ENCODE measurements at regions not wholly inside any gene's neighbourhood (a gene's known extent, or its start where the extent isn't known, plus 50 kb on each side); places are given as distances from the start of the nearest gene placed in this dataset.

DNA sequence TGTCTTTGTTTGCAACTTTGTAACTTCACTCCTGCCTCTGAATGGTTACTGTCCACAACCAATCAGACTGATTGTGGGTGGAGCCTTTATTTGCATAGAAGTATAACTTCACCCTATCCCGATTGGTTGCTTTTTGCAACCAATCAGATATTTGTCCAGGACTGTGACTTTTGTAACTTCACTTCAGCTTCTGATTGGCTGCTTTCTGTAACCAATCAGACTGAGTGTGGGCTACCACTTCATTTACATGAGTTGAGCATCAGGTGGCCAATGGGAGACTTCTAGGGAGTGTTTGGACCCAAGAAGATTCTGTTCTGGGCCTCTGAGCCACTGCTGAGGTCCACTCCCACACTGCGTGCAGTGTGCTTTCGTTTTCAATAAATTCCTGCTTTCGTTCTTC, 1810.7 kb upstream of the CDH6 start:
- no peak for DNase-seq (ENCODE audit: insufficient read length, low spot score, missing footprints)
- H2AFZ ChIP-seq (ENCODE audit: low read length), result no peak overlapping the region

DNA sequence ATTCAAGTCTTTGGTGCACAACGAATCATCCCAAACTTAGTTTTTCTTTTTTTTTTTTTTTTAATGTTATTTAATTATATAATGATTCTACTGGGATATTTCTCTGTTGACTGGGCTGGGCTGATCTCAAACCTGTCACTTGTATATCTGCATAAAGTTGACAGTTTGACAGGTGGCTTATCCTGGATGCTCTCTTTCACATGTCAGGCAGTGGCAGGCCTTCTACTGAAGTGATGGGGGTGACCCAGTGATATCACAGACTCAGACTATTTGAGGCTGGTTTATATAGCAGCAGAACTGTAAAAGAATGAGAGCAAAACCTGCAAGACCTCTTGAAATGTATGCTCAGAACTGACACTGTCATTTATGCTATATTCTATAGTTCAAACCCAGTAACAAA, 1813.5 kb upstream of the CDH6 start:
- H3K4me2 ChIP-seq (ENCODE audit: insufficient read depth, low read length), result no peak overlapping the region

More for the DNA sequence above, 1810.7 kb upstream of the CDH6 start:
- H3K36me3 ChIP-seq (ENCODE audit: insufficient read depth, low read length), result no peaks in the 10 kb centered on the region
- peaks cover 2% of the 10 kb centered on the region for H3K9me3 ChIP-seq (ENCODE audit: low read depth, low read length)
- H3K4me1 ChIP-seq (ENCODE audit: insufficient read depth, low read length), result no peaks in the 10 kb centered on the region
- H3K27ac ChIP-seq (ENCODE audit: low read depth, low read length), result no peak overlapping the region
- no peaks in the 10 kb centered on the region for H4K20me1 ChIP-seq (ENCODE audit: insufficient read depth, low read length)
- H3K4me2 ChIP-seq (ENCODE audit: insufficient read depth, low read length), result no peak overlapping the region
- TF ChIP-seq, protein P1, sequence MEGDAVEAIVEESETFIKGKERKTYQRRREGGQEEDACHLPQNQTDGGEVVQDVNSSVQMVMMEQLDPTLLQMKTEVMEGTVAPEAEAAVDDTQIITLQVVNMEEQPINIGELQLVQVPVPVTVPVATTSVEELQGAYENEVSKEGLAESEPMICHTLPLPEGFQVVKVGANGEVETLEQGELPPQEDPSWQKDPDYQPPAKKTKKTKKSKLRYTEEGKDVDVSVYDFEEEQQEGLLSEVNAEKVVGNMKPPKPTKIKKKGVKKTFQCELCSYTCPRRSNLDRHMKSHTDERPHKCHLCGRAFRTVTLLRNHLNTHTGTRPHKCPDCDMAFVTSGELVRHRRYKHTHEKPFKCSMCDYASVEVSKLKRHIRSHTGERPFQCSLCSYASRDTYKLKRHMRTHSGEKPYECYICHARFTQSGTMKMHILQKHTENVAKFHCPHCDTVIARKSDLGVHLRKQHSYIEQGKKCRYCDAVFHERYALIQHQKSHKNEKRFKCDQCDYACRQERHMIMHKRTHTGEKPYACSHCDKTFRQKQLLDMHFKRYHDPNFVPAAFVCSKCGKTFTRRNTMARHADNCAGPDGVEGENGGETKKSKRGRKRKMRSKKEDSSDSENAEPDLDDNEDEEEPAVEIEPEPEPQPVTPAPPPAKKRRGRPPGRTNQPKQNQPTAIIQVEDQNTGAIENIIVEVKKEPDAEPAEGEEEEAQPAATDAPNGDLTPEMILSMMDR (IDR thresholded peaks at IDR 0.05; ENCODE audit: extremely low read depth, low read depth, low read length), result no peak
- H3K79me2 ChIP-seq (ENCODE audit: insufficient read depth, low read length), result no peaks in the 10 kb centered on the region
- H3K4me3 ChIP-seq (ENCODE audit: insufficient read depth, low read length), result no peak overlapping the region
- H3K27me3 ChIP-seq (ENCODE audit: insufficient read depth, low read length), result no peaks in the 10 kb centered on the region

DNA sequence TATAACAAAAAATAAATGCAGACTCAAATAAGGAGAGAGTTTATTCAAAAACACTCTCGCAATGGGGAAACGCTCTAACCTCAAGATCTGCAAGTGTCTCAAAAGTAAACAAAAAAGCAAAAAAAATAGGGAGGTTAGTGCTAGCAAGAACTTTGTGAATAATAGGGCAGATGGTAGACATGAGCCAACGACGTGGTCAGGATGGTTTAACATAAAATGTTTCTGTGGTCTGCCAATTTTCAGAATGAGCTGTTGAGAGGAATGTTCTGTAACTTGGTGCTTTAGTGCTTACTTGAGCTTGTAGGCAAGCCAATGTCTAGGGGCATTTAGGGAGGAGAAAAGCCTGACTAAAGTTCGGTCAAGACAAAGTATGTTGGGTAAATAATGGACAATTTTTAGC, 1813.9 kb upstream of the CDH6 start:
- H2AFZ ChIP-seq (ENCODE audit: low read length), result no peak overlapping the region
- no peak overlapping the region for H3K4me2 ChIP-seq (ENCODE audit: insufficient read depth, low read length)
- H3K4me1 ChIP-seq (ENCODE audit: insufficient read depth, low read length), result no peaks in the 10 kb centered on the region
- H3K27ac ChIP-seq (ENCODE audit: low read depth, low read length), result no peak overlapping the region
- TF ChIP-seq, protein P1 (IDR thresholded peaks at IDR 0.05; ENCODE audit: extremely low read depth, low read depth, low read length), result no peak
- H3K79me2 ChIP-seq (ENCODE audit: insufficient read depth, low read length), result no peaks in the 10 kb centered on the region
- no peaks in the 10 kb centered on the region for H4K20me1 ChIP-seq (ENCODE audit: insufficient read depth, low read length)
- DNase-seq (ENCODE audit: insufficient read length, low spot score, missing footprints), result no peak
- no peaks in the 10 kb centered on the region for H3K36me3 ChIP-seq (ENCODE audit: insufficient read depth, low read length)
- H3K9me3 ChIP-seq (ENCODE audit: low read depth, low read length), result no peaks in the 10 kb centered on the region
- H3K27me3 ChIP-seq (ENCODE audit: insufficient read depth, low read length), result no peaks in the 10 kb centered on the region
- no peak overlapping the region for H3K4me3 ChIP-seq (ENCODE audit: insufficient read depth, low read length)

More for the DNA sequence above, 1813.5 kb upstream of the CDH6 start:
- Histone ChIP-seq H3K27me3 (ENCODE audit: insufficient read depth, low read length) (no peaks in the 10 kb centered on the region), H3K4me1 (ENCODE audit: insufficient read depth, low read length) (no peaks in the 10 kb centered on the region), H3K36me3 (ENCODE audit: insufficient read depth, low read length) (no peaks in the 10 kb centered on the region), H3K9me3 (ENCODE audit: low read depth, low read length) (no peaks in the 10 kb centered on the region), H3K27ac (ENCODE audit: low read depth, low read length) (no peak overlapping the region), H4K20me1 (ENCODE audit: insufficient read depth, low read length) (no peaks in the 10 kb centered on the region), H3K4me3 (ENCODE audit: insufficient read depth, low read length) (no peak overlapping the region), H2AFZ (ENCODE audit: low read length) (no peak overlapping the region), H3K79me2 (ENCODE audit: insufficient read depth, low read length) (no peaks in the 10 kb centered on the region)
- TF ChIP-seq, protein P1 (IDR thresholded peaks at IDR 0.05; ENCODE audit: extremely low read depth, low read depth, low read length), result no peak
- DNase-seq (ENCODE audit: insufficient read length, low spot score, missing footprints), result no peak

DNA sequence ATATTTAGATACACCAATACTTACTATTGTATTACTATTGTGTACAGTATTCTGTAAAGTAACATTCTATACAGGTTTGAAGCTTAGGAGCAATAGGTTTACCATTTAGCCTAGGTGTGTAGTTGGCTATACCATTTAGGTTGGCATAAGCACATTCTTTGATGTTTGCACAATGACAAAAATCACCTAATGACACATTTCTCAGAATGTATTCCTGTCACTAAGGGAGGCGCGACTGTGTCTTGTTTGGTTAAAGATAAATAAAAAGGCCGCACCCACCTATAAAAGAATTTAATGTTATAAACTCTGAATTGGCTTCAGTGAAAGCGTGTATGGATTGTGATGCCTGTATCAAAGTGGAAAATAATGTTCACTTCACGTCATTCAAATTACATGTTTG, 1815.4 kb upstream of the CDH6 start:
- no peak overlapping the region for H3K4me3 ChIP-seq (ENCODE audit: insufficient read depth, low read length)
- H3K79me2 ChIP-seq (ENCODE audit: insufficient read depth, low read length), result no peaks in the 10 kb centered on the region
- H3K4me1 ChIP-seq (ENCODE audit: insufficient read depth, low read length), result no peaks in the 10 kb centered on the region
- TF ChIP-seq, protein P1 (IDR thresholded peaks at IDR 0.05; ENCODE audit: extremely low read depth, low read depth, low read length), result no peak
- H3K9me3 ChIP-seq (ENCODE audit: low read depth, low read length), result no peaks in the 10 kb centered on the region
- no peaks in the 10 kb centered on the region for H4K20me1 ChIP-seq (ENCODE audit: insufficient read depth, low read length)
- no peaks in the 10 kb centered on the region for H3K36me3 ChIP-seq (ENCODE audit: insufficient read depth, low read length)
- H3K4me2 ChIP-seq (ENCODE audit: insufficient read depth, low read length), result no peak overlapping the region
- H3K27me3 ChIP-seq (ENCODE audit: insufficient read depth, low read length), result no peaks in the 10 kb centered on the region
- H3K27ac ChIP-seq (ENCODE audit: low read depth, low read length), result no peak overlapping the region
- no peak for DNase-seq (ENCODE audit: insufficient read length, low spot score, missing footprints)
- no peak overlapping the region for H2AFZ ChIP-seq (ENCODE audit: low read length)

Data from osteoblast (primary cell).